HFFc6 (cell line): ENCODE measurements at regions not wholly inside any gene's neighbourhood (a gene's known extent, or its start where the extent isn't known, plus 50 kb on each side); places are given as distances from the start of the nearest gene placed in this dataset.
A peak's percentile ranks its signal among the peaks of the same experiment; 100 is the strongest.

Source experiments
- DNase-seq: peaks from one replicate; pipeline ENCODE4 v3.0.0-alpha.2; 2018
- H3K27ac Mint-ChIP-seq: 2 replicates; pipeline ENCODE4 v1.8.0; 2020; ENCODE audit warnings: mild to moderate bottlenecking, mixed read lengths
- H3K27me3 Mint-ChIP-seq: 2 replicates; pipeline ENCODE4 v1.8.0; 2021; ENCODE audit warnings: mild to moderate bottlenecking, moderate library complexity, mixed read lengths; ENCODE audit not compliant: insufficient read depth
- H3K36me3 Mint-ChIP-seq: 2 replicates; pipeline ENCODE4 v1.8.0; 2021; ENCODE audit warnings: low read depth, mixed read lengths
- H3K4me1 Mint-ChIP-seq: 2 replicates; pipeline ENCODE4 v1.8.0; 2020; ENCODE audit warnings: low read depth, mixed read lengths
- H3K4me3 Mint-ChIP-seq: 2 replicates; pipeline ENCODE4 v1.8.0; 2020; ENCODE audit warnings: mild to moderate bottlenecking, moderate library complexity, mixed read lengths
- H3K9me3 Mint-ChIP-seq: 2 replicates; pipeline ENCODE4 v1.8.0; 2020; ENCODE audit warnings: mild to moderate bottlenecking, mixed read lengths
- CTCF ChIP-seq: fragments of 200-600 bp; sonication (generic); IDR thresholded peaks from 2 replicates; pipeline ENCODE4 v1.5.0; 2021; ENCODE audit warnings: antibody characterized with exemption, mild to moderate bottlenecking

- DNase-seq: no peak
- peaks cover 3% of the 10 kb centered on the region for H3K27me3 Mint-ChIP-seq
- peaks cover 35% of the 10 kb centered on the region for H3K4me1 Mint-ChIP-seq
- no peak overlapping the region for H3K4me3 Mint-ChIP-seq
- peaks cover 30% of the 10 kb centered on the region for H3K36me3 Mint-ChIP-seq
- no peak for TF ChIP-seq CTCF
- no peak overlapping the region for H3K27ac Mint-ChIP-seq
- H3K9me3 Mint-ChIP-seq: no peaks in the 10 kb centered on the region; the same call in 1 of the 2 replicates
These were observed 139.1 kb downstream of the C1D start for GRCh38 chr2:67923696-67924095.

GRCh38 chr2:67927501-67927900 is 135.3 kb downstream of the C1D start:
- TF ChIP-seq CTCF: no peak
- Mint-ChIP-seq H3K4me3 (no peak overlapping the region), H3K27ac (no peak overlapping the region), H3K4me1 (peaks cover 10% of the 10 kb centered on the region), H3K9me3 (no peaks in the 10 kb centered on the region), H3K36me3 (peaks cover 8% of the 10 kb centered on the region; the same call in 1 of the 2 replicates), H3K27me3 (peaks cover 3% of the 10 kb centered on the region)
- DNase-seq: no peak

DNA sequence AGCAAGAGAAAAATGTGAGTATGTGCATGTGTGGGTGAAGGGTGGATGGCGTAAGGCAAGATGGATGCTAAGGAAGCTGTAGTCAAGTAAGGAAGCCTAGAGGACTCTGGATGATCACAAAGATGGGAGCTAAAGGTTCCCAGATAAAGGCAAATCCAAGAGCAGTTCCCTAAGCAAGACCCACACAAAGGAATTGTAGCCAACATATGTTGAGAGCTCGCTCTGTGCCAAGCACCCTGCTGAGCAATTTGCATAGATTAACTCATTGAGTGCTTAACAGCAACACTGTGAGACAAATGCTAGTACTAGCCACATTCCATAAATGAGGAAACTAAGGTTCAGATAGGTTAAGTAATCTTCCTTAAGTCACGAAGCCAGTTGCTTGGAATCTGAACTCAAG is 132.6 kb downstream of the C1D start:
- no peak overlapping the region for H3K27ac Mint-ChIP-seq
- H3K4me3 Mint-ChIP-seq: no peak overlapping the region
- H3K27me3 Mint-ChIP-seq: peaks cover under 1% of the 10 kb centered on the region; the same call in 1 of the 2 replicates
- no peak for DNase-seq
- TF ChIP-seq CTCF: no peak
- H3K9me3 Mint-ChIP-seq: no peaks in the 10 kb centered on the region
- H3K4me1 Mint-ChIP-seq: no peaks in the 10 kb centered on the region
- H3K36me3 Mint-ChIP-seq: 0 out of 2 replicates have a peak, but pooled peaks cover 4% of the 10 kb centered on the region

DNA sequence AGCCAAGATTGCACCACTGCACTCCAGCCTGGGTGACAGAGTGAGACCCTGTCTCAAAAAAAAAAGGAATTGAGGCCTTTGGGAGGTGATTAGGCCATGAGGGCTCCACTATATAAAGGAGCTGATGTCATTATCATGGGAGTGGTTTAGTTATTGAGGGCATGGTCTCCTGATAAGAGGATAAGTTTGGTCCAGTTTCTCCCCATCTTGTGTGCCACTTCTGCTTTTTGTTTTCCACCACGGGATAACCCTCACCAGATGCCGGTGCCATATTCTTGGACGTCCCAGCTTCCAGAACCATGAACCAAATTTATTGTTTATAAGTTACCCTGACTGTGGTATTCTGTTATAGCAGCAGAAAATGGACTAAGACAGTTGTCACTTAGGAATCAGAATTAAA is 125.8 kb downstream of the C1D start:
- 0 out of 2 replicates have a peak overlapping the region, but pooled peaks have one; percentile 9 for H3K27ac Mint-ChIP-seq
- no peak overlapping the region for H3K4me3 Mint-ChIP-seq

GRCh38 chr2:67938053-67938452 is 124.8 kb downstream of the C1D start:
- Mint-ChIP-seq H3K27ac (no peak overlapping the region), H3K9me3 (peaks cover 8% of the 10 kb centered on the region), H3K4me3 (no peak overlapping the region), H3K4me1 (peaks cover 19% of the 10 kb centered on the region), H3K27me3 (no peaks in the 10 kb centered on the region), H3K36me3 (peaks cover 22% of the 10 kb centered on the region)
- no peak for TF ChIP-seq CTCF
- no peak for DNase-seq

More for the DNA sequence above, 125.8 kb downstream of the C1D start:
- Mint-ChIP-seq H3K4me1 (peaks cover 19% of the 10 kb centered on the region), H3K36me3 (peaks cover 16% of the 10 kb centered on the region), H3K9me3 (no peaks in the 10 kb centered on the region), H3K27me3 (no peaks in the 10 kb centered on the region)
- no peak for DNase-seq
- TF ChIP-seq CTCF: no peak

- TF ChIP-seq CTCF: no peak
- Mint-ChIP-seq H3K9me3 (peaks cover 16% of the 10 kb centered on the region), H3K4me1 (peaks cover 14% of the 10 kb centered on the region), H3K27me3 (no peaks in the 10 kb centered on the region), H3K36me3 (peaks cover 18% of the 10 kb centered on the region), H3K27ac (no peak overlapping the region), H3K4me3 (no peak overlapping the region)
- DNase-seq: no peak
These were observed 117.7 kb downstream of the C1D start for GRCh38 chr2:67945056-67945455.
